WTC11 (cell line): ENCODE measurements at regions not wholly inside any gene's neighbourhood (a gene's known extent, or its start where the extent isn't known, plus 50 kb on each side); places are given as distances from the start of the nearest gene placed in this dataset.

ENCODE experiments used
- CTCF ChIP-seq: fragments of 200-600 bp; IDR thresholded peaks from 2 replicates; pipeline ENCODE4 v1.8.0; 2022; ENCODE audit warnings: antibody characterized with exemption
- ELF4 ChIP-seq: sonication (generic); formaldehyde crosslinking; IDR thresholded peaks from 2 replicates; pipeline ENCODE4 v1.8.1; 2022; ENCODE audit warnings: low read depth, mild to moderate bottlenecking, moderate library complexity, missing genetic modification reagents
- IRF2 ChIP-seq: sonication (generic); formaldehyde crosslinking; IDR thresholded peaks from 2 replicates; pipeline ENCODE4 v1.8.0; 2022; ENCODE audit warnings: low read depth, missing genetic modification reagents, borderline replicate concordance
- JUN ChIP-seq: sonication (generic); formaldehyde crosslinking; IDR thresholded peaks from 2 replicates; pipeline ENCODE4 v1.8.0; 2023; ENCODE audit warnings: mild to moderate bottlenecking, missing genetic modification reagents
- ZNF263 ChIP-seq: sonication (generic); formaldehyde crosslinking; IDR thresholded peaks from 2 replicates; pipeline ENCODE4 v1.8.1; 2022; ENCODE audit warnings: low read depth, mild to moderate bottlenecking, moderate library complexity, missing genetic modification reagents
- ZNF423 ChIP-seq: fragments of 250-450 bp; sonication (Bioruptor Pico); IDR thresholded peaks from 2 replicates; pipeline ENCODE4 v2.1.2; 2022; ENCODE audit warnings: mild to moderate bottlenecking, moderate library complexity

DNA sequence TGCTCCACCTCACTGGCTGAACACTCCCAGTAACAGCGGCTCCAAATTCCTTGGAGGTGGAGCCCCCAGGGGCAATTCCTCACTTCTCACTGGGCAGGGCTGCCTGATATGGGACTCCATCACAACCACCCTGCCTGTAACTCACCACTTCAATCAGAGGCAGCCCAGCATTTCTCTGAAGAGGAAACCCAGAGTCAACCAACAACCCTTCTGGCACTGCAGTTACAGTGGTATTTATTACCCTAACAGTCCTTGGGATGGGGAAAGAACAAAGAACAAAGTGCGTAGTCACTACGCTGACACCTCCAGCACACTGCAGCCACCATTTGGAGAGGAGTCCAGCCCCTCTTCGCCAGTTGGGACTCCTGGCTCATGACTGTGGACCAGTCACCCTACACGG lies 85.7 kb upstream of the GALNT13 start:
- TF ChIP-seq IRF2 (CRISPR knock-in tag) (no peak), JUN (no peak), CTCF (no peak), ELF4 (CRISPR knock-in tag) (no peak), ZNF423 (CRISPR knock-in tag) (no peak), ZNF263 (CRISPR knock-in tag) (no peak)
